GM21717 (cell line): ENCODE measurements at regions not wholly inside any gene's neighbourhood (a gene's known extent, or its start where the extent isn't known, plus 50 kb on each side); places are given as distances from the start of the nearest gene placed in this dataset.

Experiments
- ATAC-seq: cut with Tn5 transposase; IDR thresholded peaks from one replicate; pipeline ENCODE4 v1.9.1; 2021; ENCODE audit warnings: mild to moderate bottlenecking, moderate library complexity; ENCODE audit not compliant: unreplicated experiment

DNA sequence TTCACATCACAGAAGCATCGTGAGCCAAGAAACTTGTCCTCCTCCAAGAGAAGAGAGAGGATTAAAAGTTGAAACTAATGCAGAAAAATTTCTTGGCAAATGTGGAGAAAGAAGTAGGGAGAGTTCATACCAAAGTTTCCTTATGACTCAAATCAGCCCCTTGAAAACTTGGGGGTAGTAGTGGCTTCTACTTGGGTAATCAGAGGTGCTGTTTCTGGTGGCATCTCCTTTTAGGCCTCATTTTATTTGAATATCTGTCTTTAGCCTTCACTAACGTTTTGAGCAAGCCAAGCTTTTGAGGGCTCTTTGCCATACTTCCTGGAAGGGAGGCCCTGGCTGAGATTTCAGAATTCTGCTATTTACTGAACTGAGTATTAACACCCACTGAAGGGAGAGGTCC is 515.3 kb upstream of the MEX3C start:
- ATAC-seq, result no peak

DNA sequence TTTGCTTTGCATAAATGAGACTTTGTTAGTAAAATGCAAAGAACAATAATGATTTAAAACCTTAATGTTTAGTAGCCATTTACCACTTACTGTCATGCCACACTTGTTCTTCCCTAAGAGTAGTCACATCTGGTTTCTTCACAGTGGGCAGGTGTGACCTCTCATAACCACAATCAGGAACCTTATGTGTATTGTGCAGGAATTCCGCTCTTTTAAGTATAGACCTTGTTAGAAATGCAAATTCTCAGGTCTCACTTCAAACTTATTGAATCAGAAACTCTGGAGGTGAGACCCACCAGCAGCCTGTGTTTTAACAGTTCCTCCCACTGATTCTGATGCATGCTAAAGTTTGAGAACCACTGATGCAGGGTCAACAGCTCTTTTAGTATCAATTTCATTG is 518.8 kb upstream of the MEX3C start:
- ATAC-seq, result peak; percentile 55

DNA sequence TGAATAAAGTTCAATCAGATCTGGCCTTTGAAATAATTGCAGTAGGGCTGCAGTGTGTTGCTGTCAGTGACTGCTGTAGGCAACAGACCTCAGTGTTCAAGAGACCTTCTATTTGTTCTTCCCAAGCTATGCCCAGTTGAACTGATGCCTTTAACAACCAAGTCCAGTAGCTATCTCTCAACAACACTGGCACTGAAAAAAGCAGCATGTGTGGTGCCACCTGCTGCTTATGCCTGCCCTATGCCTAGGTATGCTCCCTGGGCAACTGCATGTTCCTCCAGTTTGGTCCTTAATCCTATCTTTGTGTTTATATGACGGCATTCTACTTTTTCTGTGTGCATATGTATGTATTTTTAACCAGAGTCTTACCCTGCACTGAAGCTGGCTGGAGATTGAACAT is 523.9 kb upstream of the MEX3C start:
- ATAC-seq, result no peak

DNA sequence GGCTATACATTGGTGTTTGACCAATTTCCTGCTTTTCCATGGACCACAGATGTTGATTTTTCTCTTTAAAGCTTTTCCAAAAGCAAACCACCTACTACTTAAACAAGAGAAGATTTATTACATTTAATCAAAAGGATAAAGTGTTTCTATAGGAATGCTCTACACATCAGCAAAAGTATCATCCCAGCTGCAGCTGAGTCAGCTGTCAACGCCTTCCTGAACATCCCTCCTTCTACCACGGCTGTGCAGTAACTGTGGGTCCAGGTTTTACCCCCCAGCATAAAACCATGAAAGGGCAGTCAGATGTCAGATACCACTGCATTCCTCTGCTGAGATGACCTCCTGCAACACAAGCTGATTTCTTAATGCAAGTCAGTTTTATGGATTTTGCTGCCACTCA is 524.5 kb upstream of the MEX3C start:
- ATAC-seq, result no peak

DNA sequence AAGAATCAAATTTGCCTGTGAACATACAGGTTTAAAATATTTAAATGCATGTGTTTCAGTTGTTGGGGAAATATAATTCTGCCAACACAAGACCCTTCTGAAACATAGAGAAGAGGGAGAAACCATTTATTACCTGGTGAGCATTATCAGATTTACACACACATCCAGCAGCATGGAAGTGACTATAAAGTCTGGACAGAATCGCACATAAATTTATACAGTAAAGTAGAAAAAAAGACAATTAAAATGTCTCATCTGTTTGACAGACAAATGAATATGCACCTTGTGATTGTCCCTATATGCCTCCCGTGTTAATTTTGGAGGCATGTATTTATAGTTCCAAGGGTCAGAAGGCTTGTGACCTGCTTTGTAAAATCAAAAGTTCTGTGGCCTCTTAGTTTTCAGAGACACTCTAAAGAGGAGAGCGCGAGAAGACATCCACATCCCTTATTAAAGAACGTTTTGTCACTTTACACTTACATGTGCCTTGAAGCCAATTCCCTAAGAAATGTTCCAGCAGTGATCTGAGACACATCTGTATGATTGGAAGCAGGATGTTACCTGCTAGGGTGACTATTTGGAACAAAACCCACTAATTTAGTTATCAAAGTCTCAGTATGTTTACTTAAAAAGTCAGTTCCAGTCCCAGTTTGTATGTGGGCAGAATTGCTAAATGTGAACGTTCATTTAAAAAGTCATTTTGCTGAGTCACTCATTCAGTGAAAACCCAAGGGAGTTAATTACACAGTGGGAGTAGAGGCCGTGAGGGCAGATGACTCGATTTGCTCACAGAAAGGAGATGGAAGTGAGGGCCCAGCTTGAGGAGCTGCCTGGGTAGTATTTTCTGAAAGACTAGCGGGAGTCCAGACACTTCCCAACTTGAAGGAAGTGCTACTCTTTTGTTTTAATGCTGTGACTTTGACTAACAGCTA is 527.6 kb upstream of the MEX3C start:
- no peak for ATAC-seq

DNA sequence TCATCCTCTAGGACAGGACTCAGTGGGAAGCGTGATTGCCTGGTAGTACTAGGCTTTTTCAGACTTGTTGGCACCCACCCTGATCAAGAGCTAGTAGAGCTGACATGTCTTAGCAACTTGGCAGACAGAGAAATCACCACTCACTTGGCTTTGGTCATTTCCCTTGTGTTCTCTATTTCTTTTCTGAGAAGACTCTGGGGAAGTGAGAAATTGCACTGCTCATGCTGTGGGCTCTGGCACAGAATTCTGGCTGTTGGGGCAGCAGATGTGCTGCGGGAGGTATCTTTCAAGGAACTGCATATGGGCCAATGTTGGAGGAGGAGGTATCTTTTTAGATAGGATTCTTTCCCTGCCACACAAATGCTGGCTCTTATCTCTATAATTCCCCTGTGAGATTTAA is 529.1 kb upstream of the MEX3C start:
- no peak for ATAC-seq

DNA sequence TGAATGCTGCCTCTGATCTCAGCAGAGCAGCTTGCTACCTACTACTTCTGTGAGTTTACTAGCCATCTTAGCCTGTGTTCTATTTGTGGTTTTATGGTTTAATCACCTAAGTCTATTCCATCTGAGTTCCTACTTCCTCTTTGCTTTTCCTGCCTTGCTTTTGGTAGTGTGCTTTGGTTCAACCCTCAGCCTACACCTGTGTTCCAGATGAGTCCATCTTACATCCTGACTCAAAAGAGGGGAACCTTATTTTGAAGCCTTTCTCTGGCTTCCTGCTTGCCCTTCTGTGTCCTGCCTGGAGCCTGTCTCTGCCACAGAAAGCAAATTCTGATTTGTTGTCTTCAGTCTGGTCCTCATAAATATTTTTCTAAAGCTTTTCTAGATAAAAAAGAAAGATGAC is 530.3 kb upstream of the MEX3C start:
- ATAC-seq, result peak; percentile 72

DNA sequence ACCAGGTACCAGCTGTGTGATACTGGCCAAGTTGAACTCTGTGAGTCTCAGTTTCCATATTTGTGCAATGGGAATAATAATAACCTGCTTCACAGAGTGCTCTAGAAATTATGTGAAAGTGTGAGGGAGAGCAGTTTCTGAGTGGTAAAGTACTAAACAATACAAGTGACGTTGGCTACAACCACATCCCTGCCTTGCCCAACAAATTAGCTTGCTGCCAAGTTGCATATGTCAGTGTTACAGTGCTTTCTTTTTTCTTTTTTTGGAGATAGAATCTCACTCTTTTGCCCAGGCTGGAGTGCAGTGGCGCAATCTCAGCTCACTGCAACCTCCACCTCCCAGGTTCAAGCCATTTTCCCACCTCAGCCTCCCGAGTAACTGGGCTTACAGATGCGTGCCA is 533.6 kb upstream of the MEX3C start:
- ATAC-seq, result no peak

DNA sequence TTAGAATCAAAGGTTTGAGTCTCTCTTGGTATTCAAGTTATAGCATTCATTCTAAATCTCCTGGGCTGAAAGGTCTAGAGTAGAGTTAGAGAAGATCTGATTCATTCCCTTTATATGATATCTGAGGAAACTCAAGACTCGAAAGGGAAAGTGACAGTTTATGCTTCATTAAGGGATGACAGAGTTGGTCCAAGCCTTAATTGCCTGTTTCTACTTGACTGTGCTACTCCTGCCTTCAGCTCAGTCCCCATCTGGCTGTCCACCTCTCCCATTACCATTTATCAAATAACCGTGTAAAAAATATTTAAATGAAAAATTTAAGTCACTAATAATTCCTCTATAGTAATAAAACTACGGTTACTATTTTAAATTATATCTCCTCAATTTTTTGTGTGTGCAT is 537.1 kb upstream of the MEX3C start:
- no peak for ATAC-seq

DNA sequence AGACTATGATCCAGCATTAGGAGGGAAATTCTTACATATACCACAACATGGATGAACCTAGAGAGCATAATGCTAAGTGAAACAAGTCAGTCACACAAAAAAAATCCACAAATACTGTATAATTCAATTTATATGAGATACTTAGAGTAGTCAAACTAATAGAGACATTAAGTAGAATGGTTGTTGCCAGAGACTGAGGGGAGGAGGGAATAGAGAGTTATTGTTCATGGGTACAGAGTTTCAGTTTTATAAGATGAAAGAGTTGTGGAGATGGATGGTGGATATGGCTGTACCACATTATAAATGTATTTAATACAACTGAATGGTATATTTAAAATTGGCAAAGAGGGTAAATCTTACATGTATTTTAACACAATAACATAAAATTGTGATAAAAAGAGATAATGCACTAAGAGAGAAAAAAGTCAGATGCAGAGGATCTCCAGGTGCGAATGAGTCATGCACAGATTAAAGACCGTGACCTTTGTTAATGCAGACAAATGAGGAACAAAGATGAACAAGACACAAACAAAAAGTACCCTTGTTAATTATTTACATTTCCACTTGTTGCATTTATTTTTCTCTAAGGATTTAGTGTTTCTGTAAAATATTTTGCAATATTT is 541.7 kb upstream of the MEX3C start:
- peak; percentile 90 for ATAC-seq

DNA sequence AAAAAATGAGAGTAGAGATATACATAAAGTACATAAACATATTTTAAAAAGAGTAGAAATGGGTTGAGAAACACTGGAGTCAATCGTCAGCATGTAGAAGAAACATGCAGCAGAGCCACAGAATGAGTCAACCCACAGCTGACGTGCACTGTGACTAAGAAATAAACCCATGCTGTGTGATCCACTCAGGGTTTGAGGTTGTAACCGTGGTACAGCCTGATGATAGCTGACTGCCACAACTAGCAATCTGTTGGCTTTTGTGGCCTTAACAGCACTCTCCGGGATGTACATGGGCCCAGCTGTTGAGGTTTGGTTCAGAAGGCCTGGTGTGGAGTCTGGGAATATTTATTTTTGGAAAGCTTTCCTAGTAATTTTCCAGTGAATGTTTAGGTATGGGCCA is 554.4 kb upstream of the MEX3C start:
- ATAC-seq, result peak; percentile 67

DNA sequence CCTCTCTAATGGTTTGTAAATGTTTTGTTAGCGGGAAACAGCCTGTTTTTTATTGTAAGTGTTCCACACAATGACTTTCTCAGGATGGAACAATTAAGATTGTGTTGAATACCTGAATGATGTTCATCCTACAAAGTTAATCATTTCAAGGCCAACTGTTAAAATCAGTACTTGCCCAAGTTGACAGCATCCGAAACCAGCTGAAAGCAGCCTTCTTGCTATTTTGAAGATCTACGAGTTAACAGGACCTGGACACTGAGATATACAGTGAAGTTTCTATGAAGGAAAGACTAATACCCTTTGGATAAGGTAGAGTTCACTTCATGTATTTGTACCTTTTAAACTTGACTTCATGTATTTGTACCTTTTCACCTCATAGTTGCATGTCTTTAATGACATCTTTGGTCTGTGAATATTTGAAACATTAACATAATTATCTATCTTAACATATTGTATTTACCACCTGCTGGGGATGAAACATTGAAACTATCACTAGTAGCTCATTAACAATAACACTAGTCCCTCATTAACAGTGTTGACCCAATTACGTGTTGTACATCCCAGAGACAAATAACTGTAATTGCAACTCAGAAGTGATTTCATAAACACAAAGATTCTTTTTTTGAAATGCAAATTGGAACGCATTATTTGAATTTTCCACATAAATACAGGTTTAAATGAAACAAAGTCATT is 556.0 kb upstream of the MEX3C start:
- ATAC-seq, result no peak

DNA sequence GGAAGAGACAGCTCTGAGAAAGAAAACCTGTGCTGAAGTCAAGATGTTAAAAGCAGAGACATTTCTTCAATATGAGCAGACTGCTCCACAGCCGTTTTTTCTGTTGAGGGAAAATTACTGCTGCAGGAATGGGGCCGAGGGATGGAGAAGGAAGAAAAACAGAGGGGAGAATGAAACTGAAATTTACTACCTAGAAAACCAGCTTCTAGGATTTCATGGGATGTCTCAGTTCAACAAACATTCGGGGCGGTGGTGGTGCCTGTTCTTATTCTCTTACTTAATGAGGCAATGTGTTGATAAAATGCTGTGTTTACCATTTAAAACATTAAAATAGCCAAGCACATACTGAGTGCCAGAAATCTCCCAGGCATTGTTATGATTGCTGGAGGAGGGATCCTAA is 557.1 kb upstream of the MEX3C start:
- ATAC-seq, result no peak

DNA sequence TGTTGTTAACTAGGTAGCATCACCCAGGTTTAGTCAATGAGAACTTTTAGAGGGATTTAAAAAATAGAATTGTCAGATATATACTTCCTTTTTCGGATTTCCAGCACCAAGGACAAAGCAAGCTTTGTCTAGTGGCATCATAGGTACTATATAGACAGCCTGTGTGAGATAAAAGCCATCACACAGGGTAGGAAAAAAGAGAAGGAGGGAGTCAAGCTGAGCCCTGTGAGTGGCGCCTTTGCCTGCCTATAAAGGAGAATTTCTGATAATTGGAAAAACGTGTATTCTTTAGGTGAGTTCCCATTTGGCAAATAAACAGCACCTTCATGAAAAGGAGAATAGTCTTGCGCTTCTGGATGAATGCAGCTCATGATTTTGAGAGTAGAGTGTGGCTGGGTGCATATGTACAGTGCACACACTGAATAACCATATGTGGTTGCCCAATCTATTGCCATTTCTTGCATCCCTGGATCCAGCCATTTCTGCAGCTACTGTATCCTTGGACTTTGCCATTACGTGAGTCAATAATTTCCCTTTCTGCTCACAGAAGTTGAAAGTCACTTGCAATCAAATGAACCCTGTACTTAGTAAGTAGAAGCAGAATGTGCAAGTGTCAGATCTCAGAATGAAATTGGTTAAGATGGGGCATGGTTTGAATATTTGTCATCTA is 559.9 kb upstream of the MEX3C start:
- no peak for ATAC-seq

DNA sequence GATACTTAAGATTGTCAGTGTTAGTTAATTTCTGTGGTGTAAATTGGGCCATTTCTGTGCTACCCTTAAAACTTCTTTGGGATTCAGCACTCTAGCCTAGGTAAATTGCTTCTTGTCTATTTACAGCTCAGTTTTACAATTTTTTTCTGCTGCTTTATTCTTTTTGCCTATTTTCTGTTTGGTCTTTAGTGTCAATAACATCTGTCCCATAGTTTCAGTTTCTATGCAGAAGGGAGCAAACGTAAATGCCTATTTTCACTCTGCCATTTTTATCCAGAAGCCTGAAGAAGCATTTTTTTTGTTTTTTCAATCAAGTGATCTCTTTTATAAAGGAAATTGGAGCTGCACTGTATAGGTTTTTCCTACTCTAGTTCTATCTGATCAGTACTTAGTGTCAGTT is 564.9 kb upstream of the MEX3C start:
- ATAC-seq, result no peak

DNA sequence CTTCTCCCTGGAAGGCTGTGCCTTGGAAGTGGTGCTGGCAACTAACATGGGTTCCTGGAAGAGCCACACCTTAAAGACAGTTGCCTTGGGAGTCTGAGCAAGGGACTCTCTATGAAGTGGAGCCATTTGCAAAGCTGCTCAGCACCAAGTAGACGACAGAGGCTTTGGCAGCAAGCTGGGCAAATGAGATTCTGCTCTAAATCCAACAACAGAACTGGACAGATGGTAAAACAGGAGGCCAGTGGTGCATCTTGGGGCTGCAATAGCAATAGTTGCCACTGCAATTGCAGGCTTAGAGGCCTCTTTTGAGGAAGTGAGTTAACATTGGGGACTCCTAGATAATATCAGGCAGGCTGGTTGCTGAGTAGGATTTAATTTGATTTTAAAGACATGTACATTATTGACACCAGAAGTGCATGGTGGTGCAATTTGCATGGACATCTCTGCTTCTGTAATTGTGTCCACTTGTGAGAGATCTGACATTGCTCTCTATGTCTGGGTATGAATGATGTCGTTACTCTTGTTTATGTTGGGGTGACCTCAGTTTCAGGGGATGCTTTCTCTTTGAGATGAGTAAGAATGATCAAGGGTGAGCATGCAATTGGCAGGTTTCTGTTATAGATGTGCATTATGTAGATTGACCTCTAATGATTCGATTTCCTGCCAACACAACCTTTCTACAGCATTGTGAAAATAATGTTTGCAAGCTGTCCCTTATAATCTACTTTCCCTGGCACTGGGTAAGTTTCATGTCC is 568.3 kb upstream of the MEX3C start:
- no peak for ATAC-seq

DNA sequence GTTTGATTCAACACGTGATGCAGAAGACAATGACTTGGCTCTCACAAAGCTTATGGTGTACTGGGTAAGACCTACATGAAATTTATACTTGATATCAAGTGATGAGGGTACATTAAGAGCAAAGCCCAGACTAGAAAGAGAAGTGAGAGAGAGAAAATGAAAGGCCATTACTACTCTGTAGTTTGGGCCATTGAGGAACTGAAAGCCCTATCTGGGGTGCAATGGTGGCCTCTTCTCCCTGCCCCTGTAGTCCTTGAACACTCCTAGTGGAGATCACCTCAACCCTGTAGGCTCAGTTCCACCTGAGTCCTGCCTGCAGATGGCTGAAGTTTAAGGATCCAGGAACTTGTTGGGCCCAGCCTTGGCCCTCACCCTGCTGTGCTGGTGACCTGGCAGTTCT is 569.8 kb upstream of the MEX3C start:
- ATAC-seq, result peak; percentile 89

DNA sequence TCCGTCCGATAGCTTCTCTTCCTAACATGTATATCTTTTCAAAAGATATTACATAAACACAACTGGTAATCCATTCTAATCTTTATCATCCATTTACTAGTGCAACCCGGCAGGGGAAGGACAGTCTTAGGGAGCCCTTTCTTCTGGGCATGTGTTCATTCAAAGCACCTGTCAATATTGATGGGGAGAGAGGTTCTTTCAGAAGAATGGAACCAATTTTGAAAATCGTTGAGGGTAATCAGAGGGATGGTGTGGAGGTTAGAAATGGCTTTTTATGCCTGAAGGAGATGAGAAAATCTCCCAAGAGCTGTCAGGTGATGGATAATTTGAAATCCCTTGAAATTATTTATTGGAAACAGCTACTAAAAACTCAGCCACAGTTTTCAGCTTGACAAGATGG is 561.9 kb upstream of the DCC start:
- no peak for ATAC-seq

DNA sequence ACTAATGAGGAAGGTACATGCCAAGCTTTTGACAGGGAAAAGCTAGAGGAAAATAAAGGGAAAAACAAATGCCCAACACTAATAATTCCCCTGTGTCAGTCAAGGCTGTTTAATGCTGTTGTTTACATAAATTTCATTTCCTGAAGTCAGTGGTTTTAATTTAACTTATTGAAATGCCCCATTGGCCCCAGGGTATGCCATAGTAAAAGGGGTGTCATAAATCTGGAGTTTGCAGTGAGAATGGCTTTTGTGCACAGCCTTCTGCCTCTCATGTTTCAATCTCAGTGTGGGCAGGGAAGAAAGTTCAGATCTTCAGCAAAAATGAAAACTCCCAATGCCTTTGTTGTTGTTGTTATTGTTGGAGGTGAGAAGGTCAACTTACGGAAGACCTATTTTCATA is 550.1 kb upstream of the DCC start:
- no peak for ATAC-seq

DNA sequence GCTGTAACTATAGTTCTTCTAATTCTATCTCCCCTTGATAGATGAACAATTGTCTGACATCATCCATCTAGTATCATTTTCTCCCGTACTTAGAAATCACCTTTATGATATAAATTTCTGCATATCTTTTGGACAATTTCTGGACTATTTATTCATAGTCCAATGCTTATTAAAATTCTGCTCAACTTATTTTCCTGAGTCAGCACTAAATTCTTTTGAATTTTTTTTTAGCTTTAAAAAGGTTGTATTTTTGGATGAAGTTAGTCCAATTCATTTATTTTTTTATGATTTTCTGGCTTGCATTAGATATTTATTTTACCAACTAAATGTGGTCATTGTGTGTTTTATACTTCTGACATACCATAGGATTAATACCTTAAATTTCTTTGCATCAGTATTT is 538.5 kb upstream of the DCC start:
- ATAC-seq, result no peak
